ENCODE measurements at regions not wholly inside any gene's neighbourhood (a gene's known extent, or its start where the extent isn't known, plus 50 kb on each side); places are given as distances from the start of the nearest gene placed in this dataset.

DNA sequence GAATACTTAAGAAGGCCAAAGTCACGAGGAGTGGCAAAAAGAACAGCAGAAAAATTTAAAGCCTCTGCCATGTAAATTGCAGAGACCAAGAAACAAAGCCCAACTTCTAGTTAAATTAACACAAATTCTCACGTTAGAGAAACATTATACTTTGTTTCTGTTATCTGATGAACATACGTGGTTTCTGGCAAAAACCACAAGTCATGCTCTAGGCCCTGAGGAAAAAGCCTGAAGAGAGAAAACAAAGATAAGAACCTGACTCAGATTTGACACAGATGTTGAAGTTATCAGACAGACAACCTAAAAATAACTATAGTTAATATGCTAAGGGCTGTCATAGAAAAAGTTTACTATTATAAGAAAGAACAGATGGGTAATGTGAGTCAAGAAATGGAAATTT is 149.1 kb upstream of the PCDH10 start:
- TF ChIP-seq CTCF (IDR thresholded peaks at IDR 0.05; ENCODE audit: poor library complexity) (no peak), EZH2 (IDR thresholded peaks at IDR 0.05; ENCODE audit: borderline replicate concordance) (no peak), EZH2phosphoT487 (IDR thresholded peaks at IDR 0.05; ENCODE audit: low read depth, severe bottlenecking, unreplicated experiment) (no peak)
